ENCODE measurements at regions not wholly inside any gene's neighbourhood (a gene's known extent, or its start where the extent isn't known, plus 50 kb on each side); places are given as distances from the start of the nearest gene placed in this dataset.
"Not testable (repeated sequence)": the region's sequence is repeated elsewhere in the genome, so short reads cannot be mapped to it uniquely, and the experiment has no call there.

DNA sequence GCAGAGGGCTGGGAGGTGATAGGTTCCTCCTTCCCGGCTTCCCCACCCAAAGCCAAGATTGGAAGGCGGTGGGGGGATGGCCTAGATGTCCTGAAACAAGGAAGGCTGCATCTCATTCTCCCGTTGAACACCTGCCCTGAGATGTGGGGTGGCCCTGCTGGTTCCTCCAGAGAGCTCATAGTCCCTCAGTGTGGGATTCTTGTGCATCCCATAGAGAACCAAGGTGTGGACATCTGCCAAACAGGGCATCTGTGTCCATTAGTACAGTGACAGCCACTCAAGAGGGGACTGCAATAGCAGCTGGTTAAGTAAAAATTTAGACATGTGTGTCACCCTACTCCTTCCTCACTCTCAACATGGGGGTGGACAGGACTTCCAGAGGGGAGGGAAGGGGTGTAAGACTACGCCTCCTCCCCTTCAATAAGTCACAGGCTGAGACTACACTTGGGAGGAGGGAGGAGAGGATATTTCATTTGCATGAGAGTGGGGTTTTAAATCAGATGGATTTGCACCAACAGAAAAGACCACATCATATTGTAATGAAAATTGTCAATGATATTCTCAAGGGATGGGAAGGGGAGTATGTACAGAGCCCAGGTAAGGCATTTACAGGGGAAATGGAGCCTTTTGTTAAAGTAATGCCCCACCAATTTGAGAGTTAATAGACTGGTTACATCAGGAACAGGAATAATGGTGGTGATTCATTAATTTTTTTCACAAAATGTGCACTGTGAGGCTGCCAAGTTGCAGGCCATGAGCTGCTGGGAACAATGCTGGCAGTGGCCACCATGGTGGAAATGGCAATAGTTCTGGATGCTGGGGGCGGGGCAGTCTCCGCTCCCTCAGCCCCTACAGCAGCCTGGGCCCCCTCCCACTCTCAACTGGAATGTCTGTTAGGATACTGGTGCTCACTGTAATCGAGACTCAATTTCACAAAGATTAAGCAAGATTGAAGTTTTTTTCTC, 80.6 kb downstream of the TEX51 start:
- DNase-seq (ENCODE audit: low spot score in 2 of 2), result no peak
- Mint-ChIP-seq H3K27me3 (peaks cover 10% of the 10 kb centered on the region), H3K36me3 (no peaks in the 10 kb centered on the region)

DNA sequence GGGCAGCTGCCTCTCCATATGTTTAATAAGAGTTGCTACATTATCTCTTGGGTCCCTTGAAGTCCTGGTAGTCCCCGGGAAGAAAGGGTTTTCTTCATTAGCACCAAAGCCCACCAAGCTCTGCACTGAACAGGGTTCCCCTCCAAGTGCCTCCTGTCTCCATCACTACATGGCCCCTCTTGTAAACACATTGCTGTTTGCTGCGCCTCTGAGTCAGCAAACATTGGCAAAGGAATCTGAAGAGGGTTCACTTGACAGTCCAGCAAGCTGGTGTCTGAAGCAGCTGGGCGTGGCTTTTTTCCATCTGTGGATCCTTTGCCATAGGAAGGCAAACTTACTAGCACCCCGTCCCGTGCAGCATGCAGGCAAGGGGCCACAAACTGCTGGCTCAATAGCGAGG, 82.8 kb downstream of the TEX51 start:
- no peak for DNase-seq (ENCODE audit: low spot score in 2 of 2)
- Mint-ChIP-seq H3K4me1 (no peaks in the 10 kb centered on the region), H3K27ac (no peak overlapping the region), H3K4me3 (no peak overlapping the region), H3K9me3 (no peaks in the 10 kb centered on the region), H3K36me3 (no peaks in the 10 kb centered on the region), H3K27me3 (peaks cover 9% of the 10 kb centered on the region)
- ATAC-seq (ENCODE audit: low read depth), result no peak

More for the DNA sequence above, 80.6 kb downstream of the TEX51 start:
- Mint-ChIP-seq H3K4me3 (no peak overlapping the region), H3K9me3 (no peaks in the 10 kb centered on the region), H3K27ac (no peak overlapping the region), H3K4me1 (no peaks in the 10 kb centered on the region)
- ATAC-seq (ENCODE audit: low read depth), result no peak

GRCh38 chr2:126982935-126983334, 84.2 kb downstream of the TEX51 start:
- Mint-ChIP-seq H3K27ac (no peak overlapping the region), H3K4me3 (no peak overlapping the region)

DNA sequence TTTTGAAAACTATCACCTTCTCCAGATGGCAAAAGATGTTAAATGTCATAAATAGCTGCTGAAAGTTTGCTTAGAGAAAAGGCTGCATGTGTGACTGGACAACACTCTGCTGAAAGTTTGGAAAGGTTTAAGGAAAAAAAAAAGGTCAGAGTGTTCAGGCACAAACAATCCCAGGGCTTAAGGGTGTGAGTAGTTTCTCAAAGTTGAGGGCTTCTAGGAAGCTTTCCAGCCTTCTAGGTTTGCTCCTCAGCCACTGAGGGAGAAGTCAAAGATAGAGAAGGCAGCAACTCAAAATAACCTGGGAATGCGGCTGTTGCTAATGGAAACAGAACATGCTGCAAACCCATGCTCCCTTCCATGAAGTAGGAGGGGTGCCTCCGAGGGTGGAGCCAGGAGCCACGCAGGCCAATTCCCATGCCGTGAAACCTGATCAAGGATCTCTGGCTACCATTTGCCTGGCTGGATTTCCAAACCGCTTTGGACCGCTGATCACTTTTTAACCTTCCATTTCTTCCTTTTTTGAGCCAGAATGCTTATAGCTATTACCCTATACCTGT, 88.0 kb downstream of the TEX51 start:
- H3K4me1 Mint-ChIP-seq, result no peaks in the 10 kb centered on the region
- H3K36me3 Mint-ChIP-seq, result no peaks in the 10 kb centered on the region
- ATAC-seq (ENCODE audit: low read depth) (no peak), DNase-seq (ENCODE audit: low spot score in 2 of 2) (no peak)
- no peak overlapping the region for H3K27ac Mint-ChIP-seq
- H3K4me3 Mint-ChIP-seq, result no peak overlapping the region
- no peaks in the 10 kb centered on the region for H3K9me3 Mint-ChIP-seq
- peaks cover 16% of the 10 kb centered on the region for H3K27me3 Mint-ChIP-seq

More at GRCh38 chr2:126982935-126983334, 84.2 kb downstream of the TEX51 start:
- H3K9me3 Mint-ChIP-seq, result no peaks in the 10 kb centered on the region
- no peaks in the 10 kb centered on the region for H3K4me1 Mint-ChIP-seq
- ATAC-seq (ENCODE audit: low read depth), result no peak
- DNase-seq (ENCODE audit: low spot score in 2 of 2), result no peak
- peaks cover 12% of the 10 kb centered on the region for H3K27me3 Mint-ChIP-seq
- no peaks in the 10 kb centered on the region for H3K36me3 Mint-ChIP-seq

DNA sequence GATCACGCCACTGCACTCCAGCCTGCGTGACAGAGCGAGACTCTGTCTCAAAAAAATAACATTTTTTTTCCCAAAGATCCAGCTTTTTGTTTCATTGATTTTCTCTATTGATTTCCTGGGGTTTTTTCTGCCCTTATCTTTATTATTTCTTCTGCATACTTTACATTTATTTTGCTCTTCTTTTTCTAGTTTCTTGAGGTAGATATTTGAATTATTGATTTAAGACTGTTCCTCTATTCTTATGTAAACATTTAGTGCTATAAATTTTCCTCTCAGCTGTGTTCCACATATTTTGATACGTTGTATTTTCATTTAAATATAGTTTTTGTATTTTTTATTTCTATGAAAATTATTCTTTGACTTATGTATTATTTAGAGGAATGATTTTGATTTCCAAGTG, 89.8 kb downstream of the TEX51 start:
- Mint-ChIP-seq H3K36me3 (no peaks in the 10 kb centered on the region), H3K4me1 (no peaks in the 10 kb centered on the region), H3K27ac (no peak overlapping the region), H3K27me3 (peaks cover 26% of the 10 kb centered on the region), H3K9me3 (no peaks in the 10 kb centered on the region), H3K4me3 (no peak overlapping the region)
- no peak for DNase-seq (ENCODE audit: low spot score in 2 of 2)
- ATAC-seq (ENCODE audit: low read depth), result no peak

DNA sequence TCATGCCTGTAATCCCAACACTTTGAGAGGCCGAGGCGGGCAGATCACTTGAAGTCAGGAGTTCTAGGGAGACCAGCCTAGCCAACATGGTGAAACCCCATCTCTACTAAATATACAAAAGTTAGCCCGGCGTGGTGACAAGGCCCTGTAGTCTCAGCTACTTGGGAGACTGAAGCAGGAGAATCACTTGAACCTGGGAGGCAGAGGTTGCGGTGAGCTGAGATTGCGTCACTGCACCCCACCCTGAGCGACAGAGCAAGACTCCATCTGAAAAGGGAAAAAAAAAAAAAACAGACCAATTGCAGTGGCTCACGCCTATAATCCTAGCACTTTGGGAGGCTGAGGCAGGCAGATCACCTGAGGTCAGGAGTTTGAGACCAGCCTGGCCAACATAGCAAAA, 90.4 kb downstream of the TEX51 start:
- not testable (repeated sequence) for DNase-seq (ENCODE audit: low spot score in 2 of 2); H3K4me1 Mint-ChIP-seq; H3K9me3 Mint-ChIP-seq; H3K36me3 Mint-ChIP-seq; H3K27ac Mint-ChIP-seq; H3K4me3 Mint-ChIP-seq; ATAC-seq (ENCODE audit: low read depth)
- peaks cover 26% of the 10 kb centered on the region for H3K27me3 Mint-ChIP-seq

DNA sequence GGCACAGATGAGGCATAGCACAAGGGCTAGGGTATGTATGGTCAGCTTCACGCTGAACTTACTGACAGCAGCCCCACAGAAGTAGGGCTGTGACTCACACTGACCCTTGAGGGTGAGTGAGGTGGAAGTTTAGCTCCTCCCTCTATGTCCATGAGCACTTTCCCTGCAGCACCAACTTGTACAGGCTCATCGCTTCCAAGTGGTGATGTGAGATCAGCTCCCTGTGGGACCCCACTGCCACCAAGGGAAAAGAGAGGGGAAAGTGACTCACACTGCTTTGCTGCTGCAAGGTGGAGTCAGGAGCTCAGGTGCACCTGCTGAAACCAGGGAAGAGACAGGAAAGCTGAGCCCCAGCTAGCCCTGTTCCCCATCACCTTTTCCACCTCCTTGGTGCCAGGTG, 91.5 kb downstream of the TEX51 start:
- H3K4me1 Mint-ChIP-seq, result no peaks in the 10 kb centered on the region
- H3K36me3 Mint-ChIP-seq, result no peaks in the 10 kb centered on the region
- H3K4me3 Mint-ChIP-seq, result no peak overlapping the region
- no peak overlapping the region for H3K27ac Mint-ChIP-seq
- peaks cover 26% of the 10 kb centered on the region for H3K27me3 Mint-ChIP-seq
- DNase-seq (ENCODE audit: low spot score in 2 of 2) (no peak), ATAC-seq (ENCODE audit: low read depth) (no peak)
- no peaks in the 10 kb centered on the region for H3K9me3 Mint-ChIP-seq

GRCh38 chr2:126990605-126991532, 92.2 kb downstream of the TEX51 start:
- no peak for ATAC-seq (ENCODE audit: low read depth)
- H3K4me3 Mint-ChIP-seq, result no peak overlapping the region
- H3K27me3 Mint-ChIP-seq, result peaks cover 26% of the 10 kb centered on the region
- no peaks in the 10 kb centered on the region for H3K4me1 Mint-ChIP-seq
- no peak for DNase-seq (ENCODE audit: low spot score in 2 of 2)
- H3K27ac Mint-ChIP-seq, result no peak overlapping the region
- no peaks in the 10 kb centered on the region for H3K9me3 Mint-ChIP-seq
- no peaks in the 10 kb centered on the region for H3K36me3 Mint-ChIP-seq

- H3K27ac Mint-ChIP-seq, result no peak overlapping the region
- H3K4me3 Mint-ChIP-seq, result no peak overlapping the region
- peaks cover 15% of the 10 kb centered on the region for H3K27me3 Mint-ChIP-seq
- no peaks in the 10 kb centered on the region for H3K9me3 Mint-ChIP-seq
- H3K4me1 Mint-ChIP-seq, result no peaks in the 10 kb centered on the region
- H3K36me3 Mint-ChIP-seq, result no peaks in the 10 kb centered on the region
- ATAC-seq (ENCODE audit: low read depth) (no peak), DNase-seq (ENCODE audit: low spot score in 2 of 2) (no peak)
These were observed 95.7 kb downstream of the TEX51 start for GRCh38 chr2:126994340-126994777.

DNA sequence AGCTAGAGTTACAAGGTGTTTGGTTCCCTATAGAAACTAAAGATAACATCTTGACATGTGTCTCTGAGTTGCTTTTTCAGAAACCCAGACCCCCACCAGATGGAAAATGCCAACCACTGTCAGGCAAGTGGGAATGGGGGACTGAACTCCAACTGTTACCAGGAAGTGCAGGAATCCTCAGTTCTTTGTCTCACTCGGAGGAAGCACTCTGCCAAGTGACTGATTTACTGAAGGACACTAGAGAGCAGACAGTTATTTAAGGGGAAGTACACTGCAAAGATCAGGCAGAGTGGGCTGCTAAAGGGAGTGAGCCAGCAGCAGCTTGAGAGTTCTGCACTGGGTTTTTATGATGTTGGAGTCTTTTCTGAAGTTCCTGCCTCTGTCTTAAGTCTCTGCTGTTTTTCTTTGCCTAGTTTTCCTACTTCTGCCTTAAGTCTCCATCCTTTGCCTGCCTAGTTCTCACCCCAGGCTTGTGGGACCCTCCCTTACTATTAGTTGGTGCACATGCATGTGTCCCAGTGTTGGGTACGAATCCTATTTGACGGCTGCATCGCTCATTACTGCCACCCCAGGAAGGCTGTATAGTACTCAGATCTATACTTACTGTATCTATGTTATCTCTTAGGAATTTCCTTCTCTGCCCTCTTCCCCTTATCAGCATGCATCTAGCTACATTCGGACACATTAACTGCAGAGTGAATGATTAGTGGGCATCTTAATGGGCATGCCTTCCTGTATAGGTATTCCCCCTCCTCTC, 97.1 kb downstream of the TEX51 start:
- no peak overlapping the region for H3K4me3 Mint-ChIP-seq
- H3K27me3 Mint-ChIP-seq, result peaks cover 13% of the 10 kb centered on the region
- no peaks in the 10 kb centered on the region for H3K36me3 Mint-ChIP-seq
- H3K27ac Mint-ChIP-seq, result no peak overlapping the region
- no peak for ATAC-seq (ENCODE audit: low read depth)
- DNase-seq (ENCODE audit: low spot score in 2 of 2), result no peak
- no peaks in the 10 kb centered on the region for H3K4me1 Mint-ChIP-seq
- no peaks in the 10 kb centered on the region for H3K9me3 Mint-ChIP-seq

- ATAC-seq (ENCODE audit: low read depth), result no peak
- Mint-ChIP-seq H3K36me3 (no peaks in the 10 kb centered on the region), H3K4me3 (no peak overlapping the region), H3K27ac (no peak overlapping the region), H3K4me1 (no peaks in the 10 kb centered on the region), H3K9me3 (no peaks in the 10 kb centered on the region), H3K27me3 (peaks cover 13% of the 10 kb centered on the region)
- DNase-seq (ENCODE audit: low spot score in 2 of 2), result no peak
These were observed 97.6 kb downstream of the TEX51 start for GRCh38 chr2:126996378-126996699.

All from memory B cell (primary cell).